Inferior parietal cortex (tissue), 1 donor: ENCODE measurements at regions not wholly inside any gene's neighbourhood (a gene's known extent, or its start where the extent isn't known, plus 50 kb on each side); places are given as distances from the start of the nearest gene placed in this dataset.

Experiments
- DNase-seq: peaks from one replicate; pipeline ENCODE4 v3.0.0-alpha.2; 2016; ENCODE audit errors: extremely low spot score

GRCh38 chr16:86747761-86748160 lies 169.4 kb downstream of the FOXL1 start:
- DNase-seq: no peak

DNA sequence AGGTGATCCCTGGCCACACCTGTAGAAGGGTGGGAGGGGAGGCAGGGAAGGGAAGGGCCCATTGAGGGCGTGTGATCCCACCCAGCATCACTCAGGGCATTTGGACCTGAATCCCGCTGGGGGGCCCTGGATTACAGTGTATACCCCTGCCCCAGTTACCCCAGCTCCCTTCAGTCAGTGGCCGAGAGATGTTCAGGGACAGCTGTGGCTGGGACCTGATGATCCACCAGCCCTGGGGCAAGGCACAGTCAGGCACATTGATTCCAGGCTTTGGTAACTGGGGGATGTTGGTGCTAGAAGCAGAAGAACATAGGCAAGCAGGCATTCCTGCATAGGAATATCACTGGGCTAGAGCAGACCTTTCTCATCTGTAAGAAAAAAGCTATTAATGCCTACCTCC lies 170.3 kb downstream of the FOXL1 start:
- no peak for DNase-seq

DNA sequence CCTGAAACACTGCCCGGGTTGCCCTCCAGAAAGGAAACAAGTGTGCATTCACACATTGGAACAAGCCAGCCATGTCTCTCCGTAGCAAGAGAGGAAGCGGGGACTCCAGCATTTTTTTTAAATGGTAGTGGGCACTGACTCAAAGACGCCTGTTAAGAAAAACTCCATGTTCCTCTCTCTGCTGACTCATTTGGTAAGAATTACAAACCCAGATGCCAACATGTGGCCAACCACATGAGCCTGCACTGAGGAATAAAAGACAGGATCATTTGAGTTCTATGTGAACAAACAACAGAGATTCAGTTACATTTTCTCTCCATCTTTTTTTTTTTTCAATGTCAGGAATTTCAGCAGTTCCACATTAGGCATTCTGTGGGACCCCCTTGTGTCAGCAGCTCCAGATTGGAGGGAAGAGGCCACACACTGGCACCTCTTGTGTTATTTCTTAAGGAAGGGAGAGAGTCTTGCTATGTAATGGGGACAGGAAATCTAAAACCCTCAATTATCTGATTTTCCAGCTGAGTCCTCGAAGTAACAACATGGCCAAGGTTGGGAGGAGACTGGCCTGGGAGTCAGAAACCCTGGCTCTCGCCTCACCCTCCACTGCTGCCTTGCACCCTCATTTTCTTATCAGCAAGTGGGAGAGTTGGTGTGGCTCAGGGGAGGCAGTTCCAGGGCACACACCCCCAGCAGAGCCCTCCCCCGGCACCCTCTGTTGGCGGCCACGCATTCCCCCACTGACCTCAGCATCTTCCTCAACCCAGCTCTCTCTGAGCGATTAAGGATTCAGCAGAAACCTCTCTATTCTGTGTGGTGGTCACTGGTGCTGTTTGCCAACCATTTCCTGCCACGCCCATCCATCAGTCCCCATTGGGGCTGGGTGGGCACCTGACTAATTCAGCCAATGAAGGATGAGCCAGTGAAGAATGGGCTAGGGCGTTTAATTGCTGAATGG lies 173.0 kb downstream of the FOXL1 start:
- no peak for DNase-seq

DNA sequence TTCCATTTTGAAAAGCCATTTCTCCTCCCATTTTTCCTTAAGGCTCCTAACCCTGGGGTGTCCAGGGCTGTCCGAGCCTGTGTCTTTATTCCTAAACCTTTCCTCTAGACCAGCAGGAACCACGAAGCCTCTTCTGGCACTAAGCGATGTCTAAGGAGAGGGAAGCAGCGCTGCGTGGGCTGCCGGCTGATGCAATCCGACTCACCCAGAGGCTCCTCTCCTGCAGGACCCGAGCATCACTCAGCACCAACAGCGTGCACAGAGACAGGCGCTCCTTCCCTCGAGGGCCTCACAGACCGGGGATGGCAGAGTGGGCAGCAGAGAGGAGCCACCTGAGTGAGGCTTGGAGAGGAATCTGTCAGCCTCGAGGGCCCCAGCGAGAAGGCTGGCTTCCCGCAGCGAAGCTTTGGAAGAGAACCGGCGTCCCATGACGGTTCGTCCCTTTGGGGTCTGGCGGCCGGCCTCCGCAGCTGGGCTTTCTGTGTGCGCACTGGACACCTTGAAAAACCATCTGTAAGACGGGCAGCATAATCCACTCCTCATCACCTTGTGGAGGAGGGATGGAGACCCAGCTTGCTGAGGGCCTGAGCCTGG lies 174.3 kb downstream of the FOXL1 start:
- DNase-seq: no peak

- DNase-seq: no peak
Measured at GRCh38 chr16:86753399-86753798, 175.1 kb downstream of the FOXL1 start.

GRCh38 chr16:86755571-86756006 lies 177.2 kb downstream of the FOXL1 start:
- no peak for DNase-seq

DNA sequence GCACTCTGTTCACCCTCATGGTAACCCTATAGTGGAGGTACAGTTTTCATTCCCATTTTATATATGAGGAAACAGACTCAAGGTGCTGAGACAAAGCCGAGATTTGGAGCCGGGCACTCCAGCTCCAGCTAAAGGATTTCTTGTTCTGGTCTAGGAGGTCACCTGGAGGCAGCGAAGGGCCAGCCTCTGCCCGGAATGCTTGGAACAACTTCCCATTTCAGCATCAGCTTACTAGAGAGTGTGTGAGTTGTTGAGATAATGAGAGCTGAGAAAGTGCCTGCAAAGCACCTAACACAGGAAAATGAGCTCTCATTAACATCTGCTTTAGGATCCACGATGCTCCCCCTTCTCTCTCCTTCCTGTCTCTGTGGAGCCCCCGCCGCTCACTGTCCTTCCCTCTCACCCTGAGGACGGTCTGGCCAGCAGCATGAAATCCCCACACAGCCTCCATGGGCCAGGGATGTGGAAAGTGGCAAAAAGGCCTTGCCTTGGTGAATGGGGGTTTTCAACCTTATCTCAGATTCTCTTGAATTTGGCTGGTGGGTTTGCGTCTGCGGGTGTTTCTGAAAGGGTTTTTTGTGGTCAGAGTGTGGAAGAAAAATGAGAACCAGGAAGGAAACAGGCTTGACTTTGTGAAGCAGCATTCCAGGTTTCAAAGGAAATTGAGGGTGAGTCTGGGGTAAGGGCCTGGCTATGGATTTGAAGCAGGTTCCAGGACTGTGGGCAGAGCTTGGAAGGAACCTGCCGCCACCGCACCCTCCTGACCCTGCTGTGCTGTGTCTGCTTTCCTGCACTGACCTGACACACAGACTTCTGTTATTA lies 178.7 kb downstream of the FOXL1 start:
- DNase-seq: no peak

- DNase-seq: no peak
Measured at GRCh38 chr16:86757704-86758040, 179.3 kb downstream of the FOXL1 start.

GRCh38 chr16:86758932-86759331 lies 180.6 kb downstream of the FOXL1 start:
- DNase-seq: no peak

DNA sequence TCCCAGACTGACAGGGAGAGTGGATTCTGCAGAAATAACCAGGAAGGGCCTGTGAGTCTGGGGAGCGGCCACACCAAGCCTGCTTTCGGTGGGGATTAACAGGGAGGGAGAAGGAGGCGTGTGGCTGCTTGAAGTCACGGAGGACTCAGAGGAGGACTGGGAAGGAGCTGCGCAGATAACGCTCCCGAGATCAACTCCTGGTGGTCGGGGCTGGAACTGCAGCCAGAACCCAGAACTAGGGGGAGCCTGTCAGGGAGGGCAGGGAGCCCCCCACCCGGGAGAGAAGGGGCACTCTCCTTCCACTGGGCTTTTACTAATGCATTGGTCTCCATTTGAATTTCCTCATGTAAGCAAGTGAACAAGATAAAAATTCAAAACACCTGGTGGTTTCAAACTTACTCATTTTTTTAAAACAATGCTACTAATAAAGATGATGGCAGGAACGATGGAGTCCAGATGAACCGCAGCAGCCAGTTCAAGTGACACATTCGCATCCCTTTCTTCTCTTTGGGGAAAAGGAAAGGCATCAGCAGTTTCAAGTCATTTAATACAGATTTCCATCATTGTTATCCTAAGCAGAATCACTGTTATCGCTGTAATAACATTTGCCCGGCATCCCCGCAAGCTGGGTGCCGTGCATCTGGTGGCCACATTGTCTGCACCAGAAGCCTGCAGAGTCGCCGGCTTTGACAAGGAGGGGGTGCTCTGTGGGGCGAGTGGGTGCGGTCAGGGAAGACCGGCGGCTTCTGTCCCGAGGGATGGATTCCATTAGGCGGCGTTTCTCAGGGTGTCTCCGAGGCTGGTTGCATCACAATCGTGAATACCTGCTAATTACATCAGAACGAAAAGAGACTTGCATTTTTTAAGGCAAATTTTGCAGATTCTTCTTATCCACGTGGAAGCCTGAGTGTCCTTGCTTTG lies 183.0 kb downstream of the FOXL1 start:
- DNase-seq: peak; percentile 27

- DNase-seq: no peak
Measured at GRCh38 chr16:86762095-86762494, 183.7 kb downstream of the FOXL1 start.

- DNase-seq: no peak
Measured at GRCh38 chr16:86763819-86764218, 185.5 kb downstream of the FOXL1 start.

DNA sequence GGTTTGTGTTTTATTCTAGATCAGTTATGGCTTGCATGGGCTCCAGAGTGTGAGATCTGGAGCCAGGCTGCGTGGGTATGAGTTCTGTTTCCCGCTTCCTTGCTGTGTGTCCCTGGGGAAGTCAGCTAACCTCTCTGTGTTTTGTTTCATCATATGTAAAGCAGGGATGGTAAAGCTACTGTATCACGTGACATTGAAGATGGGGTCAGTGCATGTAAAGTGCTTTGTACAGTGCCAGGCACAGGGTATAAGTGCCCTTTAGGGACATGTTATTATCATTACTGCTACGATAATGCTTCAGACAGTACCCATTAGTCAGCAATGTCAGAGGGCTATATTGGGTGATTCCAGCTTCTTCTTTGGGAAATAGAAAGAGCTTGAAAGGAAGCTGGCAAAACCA lies 186.2 kb downstream of the FOXL1 start:
- no peak for DNase-seq

GRCh38 chr16:86765389-86766026 lies 187.2 kb downstream of the FOXL1 start:
- DNase-seq: no peak

DNA sequence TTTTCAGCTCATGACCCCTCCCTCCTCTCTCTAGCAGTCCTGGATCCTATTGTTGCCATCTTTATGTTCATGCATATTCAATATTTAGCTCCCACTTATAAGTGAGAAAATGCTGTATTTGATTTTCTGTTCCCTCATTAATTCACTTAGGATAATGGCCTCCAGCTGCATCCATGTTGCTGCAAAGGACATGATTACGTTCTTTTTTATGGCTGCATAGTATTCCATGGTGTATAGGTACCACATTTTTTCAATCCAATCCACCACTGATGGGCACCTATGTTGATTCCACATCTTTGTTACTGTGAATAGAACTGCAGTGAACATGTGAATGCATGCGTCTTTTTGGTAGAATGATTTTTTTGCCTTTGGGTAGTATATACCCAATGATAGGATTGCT lies 188.4 kb downstream of the FOXL1 start:
- no peak for DNase-seq

DNA sequence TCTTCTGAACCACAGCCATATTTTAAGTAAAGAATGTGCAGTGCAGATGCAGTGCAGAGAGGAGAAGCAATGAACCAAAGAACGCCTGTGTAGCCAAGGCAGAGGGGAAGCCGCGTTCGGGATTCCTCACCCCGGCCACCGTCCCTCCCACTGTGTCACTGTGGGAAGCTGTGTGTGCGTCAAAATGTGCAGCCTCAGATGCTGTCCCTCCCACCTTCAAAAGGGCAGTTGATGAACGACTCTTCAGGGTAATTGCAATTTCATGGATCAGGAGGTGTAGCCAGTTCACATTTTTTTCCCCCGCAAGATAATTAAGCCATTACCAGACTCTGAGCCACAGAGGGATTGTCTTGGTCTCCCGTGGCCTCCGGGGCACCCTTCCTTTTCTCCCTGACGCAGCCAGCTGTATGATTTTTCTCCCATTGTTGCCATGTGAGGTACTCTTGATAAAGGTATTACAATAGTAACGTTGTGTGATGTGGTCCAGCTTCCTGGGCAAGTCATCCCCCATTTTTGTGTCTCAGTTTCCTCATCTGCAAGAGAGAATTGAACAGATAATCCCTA lies 190.0 kb downstream of the FOXL1 start:
- DNase-seq: no peak

GRCh38 chr16:86768999-86769398 lies 190.7 kb downstream of the FOXL1 start:
- no peak for DNase-seq

- DNase-seq: no peak
Measured at GRCh38 chr16:86771506-86772460, 193.4 kb downstream of the FOXL1 start.

DNA sequence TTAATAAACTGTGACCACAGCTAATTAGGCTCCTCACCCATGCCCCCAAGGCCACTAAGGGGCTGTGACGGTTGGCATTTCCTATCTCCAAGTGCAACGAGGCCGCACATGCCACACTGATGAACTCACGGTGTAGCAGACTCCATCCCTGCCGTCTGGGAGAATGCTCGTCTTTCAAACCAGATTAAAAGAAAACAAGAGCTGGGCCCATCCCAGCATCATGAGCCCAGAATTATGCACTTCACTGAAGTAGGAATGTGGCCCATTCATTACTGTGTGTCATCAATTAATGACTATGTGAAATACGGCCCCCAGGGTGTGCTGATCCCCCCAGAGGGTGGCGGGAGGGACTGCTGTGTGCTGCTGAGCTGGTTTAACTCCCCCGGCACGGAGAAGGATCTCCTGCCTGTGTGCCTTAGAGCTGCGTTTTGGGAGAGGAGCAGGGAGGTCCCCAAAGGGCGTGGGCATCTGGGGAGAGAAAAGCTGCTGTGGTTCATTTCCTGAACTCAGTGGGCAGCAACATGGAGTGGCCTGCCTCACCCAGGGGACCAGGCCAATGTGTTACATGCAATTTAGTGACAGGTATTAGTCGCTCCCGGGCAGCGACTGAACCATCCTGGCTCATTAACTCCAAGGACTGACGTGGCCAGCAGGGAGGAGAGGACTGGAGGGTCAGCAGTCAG lies 194.5 kb downstream of the FOXL1 start:
- no peak for DNase-seq
